ENCODE measurements at regions not wholly inside any gene's neighbourhood (a gene's known extent, or its start where the extent isn't known, plus 50 kb on each side); places are given as distances from the start of the nearest gene placed in this dataset.

- BruUV-seq (replicated peaks), result no TSS peak
- dilution Hi-C loops (cut with HindIII; ENCODE audit: low sequenced_read_pairs, unreplicated experiment), result no loop called here
- H3K9me1 ChIP-seq (ENCODE audit: insufficient read depth, low read length), result no peaks in the 10 kb centered on the region
Observed at GRCh38 chrX:69102612-69103194, 62.5 kb downstream of the PJA1 start.

More at GRCh38 chrX:69102612-69103194, 62.5 kb downstream of the PJA1 start:
- H3K56ac ChIP-seq (ENCODE audit: extremely low read depth, insufficient read depth, low read length), result no peak overlapping the region
- H4K91ac ChIP-seq (ENCODE audit: insufficient read depth, low read depth, low read length), result no peak overlapping the region
- no peak for DNase-seq
- ATAC-seq (ENCODE audit: low read depth), result no peak
- no peak overlapping the region for H2BK20ac ChIP-seq (ENCODE audit: low read depth, low read length)
- peaks cover 21% of the 10 kb centered on the region for H3K27me3 ChIP-seq (ENCODE audit: control insufficient read depth, insufficient read depth, low read length)
- H3K4me1 ChIP-seq (ENCODE audit: control insufficient read depth, insufficient read depth, low read length), result no peaks in the 10 kb centered on the region
- 72% methylated on average over 3 of the region's 5 CpGs; no CpG with 5 or more reads in 1 of the 2 experiments for WGBS, 2 experiments (ENCODE audit: extremely low coverage in 2 of 2, insufficient read length in 1 of 2)
- H3K18ac ChIP-seq (ENCODE audit: low read depth, low read length), result no peak overlapping the region
- no peaks in the 10 kb centered on the region for H3K36me3 ChIP-seq (ENCODE audit: control insufficient read depth, insufficient read depth, low read length)
- H4K8ac ChIP-seq (ENCODE audit: low read depth in 2 of 2, low read length in 2 of 2), result no peak overlapping the region
- no peak overlapping the region for H2BK120ac ChIP-seq (ENCODE audit: low read depth, low read length)
- H2BK15ac ChIP-seq (ENCODE audit: low read depth, low read length), result no peak overlapping the region
- H2AFZ ChIP-seq (replicated peaks; ENCODE audit: low read length, poor library complexity), result no peak overlapping the region
- ChIA-PET CTCF (interaction anchor here (1.0 kb wide), 1 partner anchor 9 kb away, joined by 6 read pairs; no protein-coding TSS in a partner anchor), POLR2A (ENCODE audit: unreplicated experiment) (no interaction called here)
- H3K4me2 ChIP-seq (ENCODE audit: low read depth, low read length), result no peak overlapping the region
- no peak overlapping the region for H4K5ac ChIP-seq (ENCODE audit: low read depth, low read length)
- H3K27ac ChIP-seq (ENCODE audit: insufficient read depth, low read length), result no peak overlapping the region
- H2AK9ac ChIP-seq (replicated peaks; ENCODE audit: low read depth, low read length, poor library complexity), result peak overlapping the region; percentile 81
- H3K14ac ChIP-seq (replicated peaks; ENCODE audit: low read depth, low read length), result no peak overlapping the region
- no peak overlapping the region for H3K9ac ChIP-seq (ENCODE audit: low read depth, low read length)
- no peak overlapping the region for H3K23ac ChIP-seq (ENCODE audit: low read depth, low read length)
- no peaks in the 10 kb centered on the region for H3K79me1 ChIP-seq (ENCODE audit: low read depth in 1 of 2, low read length in 2 of 2)
- in situ Hi-C loops (cut with MboI; ENCODE audit: low sequenced_read_pairs), result no loop called here
- H3K4ac ChIP-seq (ENCODE audit: low read depth, low read length), result no peak overlapping the region
- no peak for TF ChIP-seq CEBPB (IDR thresholded peaks at IDR 0.05; ENCODE audit: low read depth, low read length)
- TF ChIP-seq NFE2L2 (IDR thresholded peaks at IDR 0.05; ENCODE audit: low read depth, low read length), result no peak
- no peak for TF ChIP-seq RCOR1 (IDR thresholded peaks at IDR 0.05; ENCODE audit: insufficient replicate concordance, low read length)
- TF ChIP-seq MAFK (IDR thresholded peaks at IDR 0.05; ENCODE audit: low read depth, low read length), result no peak
- no peak for TF ChIP-seq MAZ (IDR thresholded peaks at IDR 0.05; ENCODE audit: borderline replicate concordance, low read depth, low read length)
- no peak overlapping the region for H2AK5ac ChIP-seq (ENCODE audit: low read depth, low read length)
- H4K20me1 ChIP-seq (ENCODE audit: insufficient read depth, low read length), result 0 out of 2 replicates have a peak, but pooled peaks cover 5% of the 10 kb centered on the region
- no peak overlapping the region for H2BK5ac ChIP-seq (ENCODE audit: low read depth, low read length, poor library complexity, severe bottlenecking)
- intact Hi-C loops (cut with micrococcal nuclease), result no loop called here
- no peak overlapping the region for H3K4me3 ChIP-seq (ENCODE audit: insufficient read depth, low read depth, low read length)
- no peaks in the 10 kb centered on the region; the same call in 1 of the 2 replicates for H3K9me3 ChIP-seq (ENCODE audit: control insufficient read depth, insufficient read depth, low read length)

Measured in IMR-90 (cell line).